PC-3 (cell line): ENCODE measurements at regions not wholly inside any gene's neighbourhood (a gene's known extent, or its start where the extent isn't known, plus 50 kb on each side); places are given as distances from the start of the nearest gene placed in this dataset.

Experiments
- EZH2 ChIP-seq: fragments of 300-600 bp; sonication (generic); IDR thresholded peaks from one replicate; pipeline ENCODE4 v1.6.1; 2017; ENCODE audit warnings: antibody characterized with exemption, mild to moderate bottlenecking, low read length; ENCODE audit not compliant: unreplicated experiment
- TF ChIP-seq, protein P1 (sequence below): fragments of 300-600 bp; sonication (generic); conservative IDR thresholded peaks from 2 replicates; pipeline ENCODE4 v1.5.1; 2017; ENCODE audit warnings: antibody characterized with exemption, low read depth, mild to moderate bottlenecking, low read length

- TF ChIP-seq, protein P1, sequence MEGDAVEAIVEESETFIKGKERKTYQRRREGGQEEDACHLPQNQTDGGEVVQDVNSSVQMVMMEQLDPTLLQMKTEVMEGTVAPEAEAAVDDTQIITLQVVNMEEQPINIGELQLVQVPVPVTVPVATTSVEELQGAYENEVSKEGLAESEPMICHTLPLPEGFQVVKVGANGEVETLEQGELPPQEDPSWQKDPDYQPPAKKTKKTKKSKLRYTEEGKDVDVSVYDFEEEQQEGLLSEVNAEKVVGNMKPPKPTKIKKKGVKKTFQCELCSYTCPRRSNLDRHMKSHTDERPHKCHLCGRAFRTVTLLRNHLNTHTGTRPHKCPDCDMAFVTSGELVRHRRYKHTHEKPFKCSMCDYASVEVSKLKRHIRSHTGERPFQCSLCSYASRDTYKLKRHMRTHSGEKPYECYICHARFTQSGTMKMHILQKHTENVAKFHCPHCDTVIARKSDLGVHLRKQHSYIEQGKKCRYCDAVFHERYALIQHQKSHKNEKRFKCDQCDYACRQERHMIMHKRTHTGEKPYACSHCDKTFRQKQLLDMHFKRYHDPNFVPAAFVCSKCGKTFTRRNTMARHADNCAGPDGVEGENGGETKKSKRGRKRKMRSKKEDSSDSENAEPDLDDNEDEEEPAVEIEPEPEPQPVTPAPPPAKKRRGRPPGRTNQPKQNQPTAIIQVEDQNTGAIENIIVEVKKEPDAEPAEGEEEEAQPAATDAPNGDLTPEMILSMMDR, result no peak
- TF ChIP-seq EZH2, result no peak
Measured at GRCh38 chr2:239642406-239643004, 241.7 kb upstream of the HDAC4 start.
